GM12878 (cell line): ENCODE measurements at regions not wholly inside any gene's neighbourhood (a gene's known extent, or its start where the extent isn't known, plus 50 kb on each side); places are given as distances from the start of the nearest gene placed in this dataset.

ENCODE experiments used
- ATAC-seq: fragments of 200-7000 bp; cut with Tn5 transposase; 3 replicates; pipeline ENCODE4 v1.9.1; 2020; ENCODE audit warnings: mild to moderate bottlenecking, moderate library complexity
- BruUV-seq: library from RNA; stranded (reverse); fragments of 400-500 nt; replicated peaks from 2 replicates; lab custom pipeline; 2021; lab: Mats Ljungman, UMichigan
- CTCF ChIA-PET: fragments of 300-600 bp; sonication (Branson Sonifier 250); formaldehyde crosslinking; extraction: SDS; loops from one replicate; lab custom pipeline; 2021; ENCODE audit warnings: inconsistent platforms; lab: Yijun Ruan, JAX
- POLR2A ChIA-PET: fragments of 350-600 bp; formaldehyde crosslinking; extraction: SDS; loops from one replicate; lab custom pipeline; 2021; ENCODE audit warnings: inconsistent platforms; lab: Charles Lee
- RAD21 ChIA-PET: fragments of 300-600 bp; sonication (Branson Sonifier 250); formaldehyde crosslinking; loops from one replicate; lab custom pipeline; 2023; ENCODE audit warnings: antibody characterized with exemption; ENCODE audit not compliant: unreplicated experiment; lab: Charles Lee
- SMC1A ChIA-PET: fragments of 300-600 bp; sonication (Branson Sonifier 250); formaldehyde crosslinking; loops from one replicate; lab custom pipeline; 2023; ENCODE audit not compliant: unreplicated experiment, uncharacterized antibody; lab: Charles Lee
- DNase-seq: peaks from one replicate; pipeline ENCODE4 v3.0.0-alpha.2; 2011; ENCODE audit warnings: low read depth, low spot score
- FAIRE-seq: peaks from 3 replicates; lab custom pipeline; 2011; peaks lifted over from hg19 to GRCh38; lab: Jason Lieb, UNC
- H2AFZ ChIP-seq: 2 replicates; pipeline ENCODE4 v1.6.0; 2011; ENCODE audit warnings: low read depth, low read length, control low read depth; ENCODE audit not compliant: control insufficient read depth
- H3K27ac ChIP-seq: 2 replicates; pipeline ENCODE4 v1.5.1; 2011; ENCODE audit warnings: control low read depth; ENCODE audit not compliant: control insufficient read depth, insufficient read depth
- H3K27me3 ChIP-seq, 2 experiments: replicated peaks in 1 of 2; 2 replicates each; pipeline versions ENCODE4 v1.6.0 to v1.6.1; 2011; ENCODE audit warnings: low read length in 1 of 2; ENCODE audit not compliant: control insufficient read depth in 2 of 2, insufficient read depth in 2 of 2
- H3K36me3 ChIP-seq, 2 experiments: 2 replicates each; pipeline ENCODE4 v1.5.1; 2011; ENCODE audit warnings: low read length in 1 of 2; ENCODE audit not compliant: control insufficient read depth in 2 of 2, insufficient read depth in 2 of 2
- H3K4me1 ChIP-seq: 2 replicates; pipeline ENCODE4 v1.6.1; 2011; ENCODE audit warnings: mild to moderate bottlenecking, low read length, moderate library complexity, mixed read lengths; ENCODE audit not compliant: control insufficient read depth, insufficient read depth
- H3K4me2 ChIP-seq: 2 replicates; pipeline ENCODE4 v1.6.0; 2011; ENCODE audit warnings: control low read depth; ENCODE audit not compliant: control insufficient read depth, insufficient read depth
- H3K4me3 ChIP-seq: fragments of 200-600 bp; sonication (generic); 2 replicates; pipeline ENCODE4 v1.5.1; 2016
- H3K79me2 ChIP-seq: 2 replicates; pipeline ENCODE4 v1.6.0; 2011; ENCODE audit warnings: low read length; ENCODE audit not compliant: control insufficient read depth, insufficient read depth
- H3K9ac ChIP-seq: 2 replicates; pipeline ENCODE4 v1.8.0; 2011; ENCODE audit warnings: low read length, control low read depth, mixed read lengths; ENCODE audit not compliant: control insufficient read depth, insufficient read depth
- H3K9me3 ChIP-seq: replicated peaks from 3 replicates; pipeline ENCODE4 v1.5.1; 2011; ENCODE audit warnings: mild to moderate bottlenecking, low read length; ENCODE audit not compliant: control insufficient read depth, insufficient read depth
- H4K20me1 ChIP-seq: 2 replicates; pipeline ENCODE4 v1.6.0; 2011; ENCODE audit not compliant: control insufficient read depth, insufficient read depth
- CREB1 ChIP-seq: IDR thresholded peaks from 2 replicates; pipeline ENCODE4 v1.6.1; 2012; ENCODE audit warnings: low read depth, mild to moderate bottlenecking, inconsistent platforms
- HDAC2 ChIP-seq: fragments of 200-600 bp; sonication (generic); IDR thresholded peaks from 2 replicates; pipeline ENCODE4 v1.6.1; 2017
- JUND ChIP-seq: IDR thresholded peaks from 2 replicates; pipeline ENCODE4 v1.6.1; 2012; ENCODE audit warnings: low read depth, mild to moderate bottlenecking, low read length, improper control_type of control experiment, moderate library complexity
- MXI1 ChIP-seq: fragments of 150-350 bp; IDR thresholded peaks from 2 replicates; pipeline ENCODE4 v1.6.1; 2011; ENCODE audit warnings: low read depth, mild to moderate bottlenecking, inconsistent platforms, low read length, improper control_type of control experiment
- STAT1 ChIP-seq: fragments of 450-650 bp; conservative IDR thresholded peaks from 2 replicates; pipeline ENCODE4 v1.6.1; 2014; ENCODE audit warnings: antibody characterized with exemption, mild to moderate bottlenecking
- ZNF207 ChIP-seq: fragments of 450-650 bp; IDR thresholded peaks from 2 replicates; pipeline ENCODE4 v1.6.1; 2014; ENCODE audit warnings: antibody characterized with exemption, mild to moderate bottlenecking, borderline replicate concordance
- WGBS: methylation state at CpG from one replicate; pipeline ENCODE4 v1.1.6; 2016; ENCODE audit warnings: low lambda C conversion rate; ENCODE audit not compliant: insufficient replicate concordance, insufficient coverage; ENCODE audit errors: missing lambda C conversion rate; 5-methylcytosine and 5-hydroxymethylcytosine counted together
- in situ Hi-C: fragments of 300-500 bp; cut with MboI; formaldehyde crosslinking; loops from 9 replicates; pipeline ENCODE4 v1.14.3; 2018; ENCODE audit warnings: mixed read lengths
- intact Hi-C: fragments of 100-400 bp; cut with micrococcal nuclease; formaldehyde crosslinking; loops from one replicate; pipeline ENCODE4 v1.14.2; 2022; ENCODE audit not compliant: unreplicated experiment
- TF ChIP-seq, protein P1 (sequence below): fragments of 450-650 bp; conservative IDR thresholded peaks from 2 replicates; pipeline ENCODE4 v1.6.1; 2017; ENCODE audit warnings: mild to moderate bottlenecking, moderate library complexity
- TF ChIP-seq, protein P2 (sequence below): fragments of 450-650 bp; IDR thresholded peaks from 2 replicates; pipeline ENCODE4 v1.6.1; 2014; ENCODE audit warnings: mild to moderate bottlenecking
- TF ChIP-seq, protein P3 (sequence below), 3 experiments: IDR thresholded peaks in 2 of 3; conservative IDR thresholded peaks in 1 of 3; 2 replicates each; pipeline ENCODE4 v1.5.1; 2011; ENCODE audit warnings: low read depth in 3 of 3, low read length in 3 of 3, mild to moderate bottlenecking in 3 of 3, control low read depth in 2 of 3, moderate library complexity in 2 of 3, inconsistent platforms in 1 of 3, mixed read lengths in 1 of 3; ENCODE audit not compliant: control insufficient read depth in 2 of 3, insufficient read depth in 1 of 3; ENCODE audit errors: extremely low read depth in 1 of 3
- TF ChIP-seq, protein P4 (sequence below): fragments of 450-650 bp; IDR thresholded peaks from 2 replicates; pipeline ENCODE4 v1.6.1; 2018; ENCODE audit warnings: mild to moderate bottlenecking, low read depth, moderate library complexity; ENCODE audit not compliant: partially characterized antibody

DNA sequence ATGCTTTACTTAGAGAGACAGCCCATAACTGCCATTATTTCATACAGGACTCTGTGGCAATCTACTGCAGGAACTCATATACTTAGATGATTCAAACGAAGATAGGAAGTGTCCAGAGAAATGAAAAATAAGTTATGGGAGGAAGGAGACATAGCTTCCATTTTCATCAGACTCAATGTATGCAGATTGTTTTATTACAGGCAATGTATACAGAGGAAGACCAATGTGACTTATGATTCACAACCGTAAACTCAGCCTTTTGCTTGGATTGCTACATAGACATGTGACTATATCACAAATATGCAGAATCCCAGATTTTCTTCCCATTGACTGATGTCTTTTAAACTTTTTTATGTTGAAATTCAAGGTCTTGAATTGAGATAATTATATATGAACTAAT lies 793.4 kb downstream of the SATB2 start:
- SMC1A ChIA-PET, result interaction anchor here (1.2 to 1.9 kb wide), 7 partner anchors 24 to 262 kb away, joined by 3 to 7 read pairs (median 3); no protein-coding TSS in a partner anchor
- RAD21 ChIA-PET, result interaction anchor here (2.2 kb wide), 1 partner anchor 35 kb away, joined by 10 read pairs; no protein-coding TSS in a partner anchor
- Histone ChIP-seq H3K27ac (no peak overlapping the region), H3K4me2 (no peak overlapping the region), H3K9ac (no peak overlapping the region), H4K20me1 (no peaks in the 10 kb centered on the region), H2AFZ (no peak overlapping the region), H3K36me3 (no peaks in the 10 kb centered on the region), H3K79me2 (no peaks in the 10 kb centered on the region), H3K4me1 (no peaks in the 10 kb centered on the region), H3K4me3 (no peak overlapping the region), H3K27me3 (no peaks in the 10 kb centered on the region), H3K9me3 (no peaks in the 10 kb centered on the region)
- ATAC-seq (no peak), DNase-seq (no peak), FAIRE-seq (no peak)
- intact Hi-C loops, result no loop called here
- in situ Hi-C loops, result no loop called here
- 50% methylated on average over 2 of the region's 2 CpGs for WGBS
- no peak for TF ChIP-seq STAT1
- TF ChIP-seq, protein P1, sequence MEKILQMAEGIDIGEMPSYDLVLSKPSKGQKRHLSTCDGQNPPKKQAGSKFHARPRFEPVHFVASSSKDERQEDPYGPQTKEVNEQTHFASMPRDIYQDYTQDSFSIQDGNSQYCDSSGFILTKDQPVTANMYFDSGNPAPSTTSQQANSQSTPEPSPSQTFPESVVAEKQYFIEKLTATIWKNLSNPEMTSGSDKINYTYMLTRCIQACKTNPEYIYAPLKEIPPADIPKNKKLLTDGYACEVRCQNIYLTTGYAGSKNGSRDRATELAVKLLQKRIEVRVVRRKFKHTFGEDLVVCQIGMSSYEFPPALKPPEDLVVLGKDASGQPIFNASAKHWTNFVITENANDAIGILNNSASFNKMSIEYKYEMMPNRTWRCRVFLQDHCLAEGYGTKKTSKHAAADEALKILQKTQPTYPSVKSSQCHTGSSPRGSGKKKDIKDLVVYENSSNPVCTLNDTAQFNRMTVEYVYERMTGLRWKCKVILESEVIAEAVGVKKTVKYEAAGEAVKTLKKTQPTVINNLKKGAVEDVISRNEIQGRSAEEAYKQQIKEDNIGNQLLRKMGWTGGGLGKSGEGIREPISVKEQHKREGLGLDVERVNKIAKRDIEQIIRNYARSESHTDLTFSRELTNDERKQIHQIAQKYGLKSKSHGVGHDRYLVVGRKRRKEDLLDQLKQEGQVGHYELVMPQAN, result no peak
- no peak for TF ChIP-seq ZNF207
- TF ChIP-seq, protein P2, sequence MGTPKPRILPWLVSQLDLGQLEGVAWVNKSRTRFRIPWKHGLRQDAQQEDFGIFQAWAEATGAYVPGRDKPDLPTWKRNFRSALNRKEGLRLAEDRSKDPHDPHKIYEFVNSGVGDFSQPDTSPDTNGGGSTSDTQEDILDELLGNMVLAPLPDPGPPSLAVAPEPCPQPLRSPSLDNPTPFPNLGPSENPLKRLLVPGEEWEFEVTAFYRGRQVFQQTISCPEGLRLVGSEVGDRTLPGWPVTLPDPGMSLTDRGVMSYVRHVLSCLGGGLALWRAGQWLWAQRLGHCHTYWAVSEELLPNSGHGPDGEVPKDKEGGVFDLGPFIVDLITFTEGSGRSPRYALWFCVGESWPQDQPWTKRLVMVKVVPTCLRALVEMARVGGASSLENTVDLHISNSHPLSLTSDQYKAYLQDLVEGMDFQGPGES, result no peak
- TF ChIP-seq, protein P3, sequence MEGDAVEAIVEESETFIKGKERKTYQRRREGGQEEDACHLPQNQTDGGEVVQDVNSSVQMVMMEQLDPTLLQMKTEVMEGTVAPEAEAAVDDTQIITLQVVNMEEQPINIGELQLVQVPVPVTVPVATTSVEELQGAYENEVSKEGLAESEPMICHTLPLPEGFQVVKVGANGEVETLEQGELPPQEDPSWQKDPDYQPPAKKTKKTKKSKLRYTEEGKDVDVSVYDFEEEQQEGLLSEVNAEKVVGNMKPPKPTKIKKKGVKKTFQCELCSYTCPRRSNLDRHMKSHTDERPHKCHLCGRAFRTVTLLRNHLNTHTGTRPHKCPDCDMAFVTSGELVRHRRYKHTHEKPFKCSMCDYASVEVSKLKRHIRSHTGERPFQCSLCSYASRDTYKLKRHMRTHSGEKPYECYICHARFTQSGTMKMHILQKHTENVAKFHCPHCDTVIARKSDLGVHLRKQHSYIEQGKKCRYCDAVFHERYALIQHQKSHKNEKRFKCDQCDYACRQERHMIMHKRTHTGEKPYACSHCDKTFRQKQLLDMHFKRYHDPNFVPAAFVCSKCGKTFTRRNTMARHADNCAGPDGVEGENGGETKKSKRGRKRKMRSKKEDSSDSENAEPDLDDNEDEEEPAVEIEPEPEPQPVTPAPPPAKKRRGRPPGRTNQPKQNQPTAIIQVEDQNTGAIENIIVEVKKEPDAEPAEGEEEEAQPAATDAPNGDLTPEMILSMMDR (IDR thresholded peaks at IDR 0.05 in 2 of 3, conservative IDR thresholded peaks at IDR 0.05 in 1 of 3; ENCODE audit: control insufficient read depth in 2 of 3, extremely low read depth in 1 of 3, insufficient read depth in 1 of 3, low read depth in 3 of 3, low read length in 3 of 3), result no peak
- TF ChIP-seq, protein P4, sequence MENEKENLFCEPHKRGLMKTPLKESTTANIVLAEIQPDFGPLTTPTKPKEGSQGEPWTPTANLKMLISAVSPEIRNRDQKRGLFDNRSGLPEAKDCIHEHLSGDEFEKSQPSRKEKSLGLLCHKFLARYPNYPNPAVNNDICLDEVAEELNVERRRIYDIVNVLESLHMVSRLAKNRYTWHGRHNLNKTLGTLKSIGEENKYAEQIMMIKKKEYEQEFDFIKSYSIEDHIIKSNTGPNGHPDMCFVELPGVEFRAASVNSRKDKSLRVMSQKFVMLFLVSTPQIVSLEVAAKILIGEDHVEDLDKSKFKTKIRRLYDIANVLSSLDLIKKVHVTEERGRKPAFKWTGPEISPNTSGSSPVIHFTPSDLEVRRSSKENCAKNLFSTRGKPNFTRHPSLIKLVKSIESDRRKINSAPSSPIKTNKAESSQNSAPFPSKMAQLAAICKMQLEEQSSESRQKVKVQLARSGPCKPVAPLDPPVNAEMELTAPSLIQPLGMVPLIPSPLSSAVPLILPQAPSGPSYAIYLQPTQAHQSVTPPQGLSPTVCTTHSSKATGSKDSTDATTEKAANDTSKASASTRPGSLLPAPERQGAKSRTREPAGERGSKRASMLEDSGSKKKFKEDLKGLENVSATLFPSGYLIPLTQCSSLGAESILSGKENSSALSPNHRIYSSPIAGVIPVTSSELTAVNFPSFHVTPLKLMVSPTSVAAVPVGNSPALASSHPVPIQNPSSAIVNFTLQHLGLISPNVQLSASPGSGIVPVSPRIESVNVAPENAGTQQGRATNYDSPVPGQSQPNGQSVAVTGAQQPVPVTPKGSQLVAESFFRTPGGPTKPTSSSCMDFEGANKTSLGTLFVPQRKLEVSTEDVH, result no peak
- TF ChIP-seq MXI1, result no peak
- no peak for TF ChIP-seq CREB1
- no peak for TF ChIP-seq HDAC2
- no peak for TF ChIP-seq JUND
- CTCF ChIA-PET, result interaction anchor here (1.6 kb wide), 1 partner anchor 10 kb away, joined by 4 read pairs; no protein-coding TSS in a partner anchor
- POLR2A ChIA-PET, result no interaction called here
- no TSS peak for BruUV-seq
